GM13977 (cell line): ENCODE measurements at regions not wholly inside any gene's neighbourhood (a gene's known extent, or its start where the extent isn't known, plus 50 kb on each side); places are given as distances from the start of the nearest gene placed in this dataset.

Experiments
- DNase-seq: peaks from one replicate; pipeline ENCODE4 v3.0.0; 2012; ENCODE audit warnings: low spot score
- in situ Hi-C: fragments of 300-500 bp; cut with MboI; formaldehyde crosslinking; loops from one replicate; pipeline ENCODE4 v1.12.0; 2022; ENCODE audit warnings: low sequenced_read_pairs, low pct_unique_long_range_greater_than_20kb, mixed read lengths, inconsistent platforms; ENCODE audit not compliant: unreplicated experiment
- TF ChIP-seq, protein P1 (sequence below): IDR thresholded peaks from 2 replicates; pipeline ENCODE4 v1.5.1; 2012; ENCODE audit warnings: mild to moderate bottlenecking, control low read depth; ENCODE audit not compliant: insufficient read depth; ENCODE audit errors: extremely low read depth, missing control alignments

GRCh38 chr4:151908734-151909497, 148.1 kb upstream of the GATB start:
- TF ChIP-seq, protein P1, sequence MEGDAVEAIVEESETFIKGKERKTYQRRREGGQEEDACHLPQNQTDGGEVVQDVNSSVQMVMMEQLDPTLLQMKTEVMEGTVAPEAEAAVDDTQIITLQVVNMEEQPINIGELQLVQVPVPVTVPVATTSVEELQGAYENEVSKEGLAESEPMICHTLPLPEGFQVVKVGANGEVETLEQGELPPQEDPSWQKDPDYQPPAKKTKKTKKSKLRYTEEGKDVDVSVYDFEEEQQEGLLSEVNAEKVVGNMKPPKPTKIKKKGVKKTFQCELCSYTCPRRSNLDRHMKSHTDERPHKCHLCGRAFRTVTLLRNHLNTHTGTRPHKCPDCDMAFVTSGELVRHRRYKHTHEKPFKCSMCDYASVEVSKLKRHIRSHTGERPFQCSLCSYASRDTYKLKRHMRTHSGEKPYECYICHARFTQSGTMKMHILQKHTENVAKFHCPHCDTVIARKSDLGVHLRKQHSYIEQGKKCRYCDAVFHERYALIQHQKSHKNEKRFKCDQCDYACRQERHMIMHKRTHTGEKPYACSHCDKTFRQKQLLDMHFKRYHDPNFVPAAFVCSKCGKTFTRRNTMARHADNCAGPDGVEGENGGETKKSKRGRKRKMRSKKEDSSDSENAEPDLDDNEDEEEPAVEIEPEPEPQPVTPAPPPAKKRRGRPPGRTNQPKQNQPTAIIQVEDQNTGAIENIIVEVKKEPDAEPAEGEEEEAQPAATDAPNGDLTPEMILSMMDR = no peak
- DNase-seq = peak; percentile 18
- in situ Hi-C loops = no loop called here

GRCh38 chr4:151908201-151908600, 147.4 kb upstream of the GATB start:
- TF ChIP-seq, protein P1 = no peak
- in situ Hi-C loops = no loop called here

DNA sequence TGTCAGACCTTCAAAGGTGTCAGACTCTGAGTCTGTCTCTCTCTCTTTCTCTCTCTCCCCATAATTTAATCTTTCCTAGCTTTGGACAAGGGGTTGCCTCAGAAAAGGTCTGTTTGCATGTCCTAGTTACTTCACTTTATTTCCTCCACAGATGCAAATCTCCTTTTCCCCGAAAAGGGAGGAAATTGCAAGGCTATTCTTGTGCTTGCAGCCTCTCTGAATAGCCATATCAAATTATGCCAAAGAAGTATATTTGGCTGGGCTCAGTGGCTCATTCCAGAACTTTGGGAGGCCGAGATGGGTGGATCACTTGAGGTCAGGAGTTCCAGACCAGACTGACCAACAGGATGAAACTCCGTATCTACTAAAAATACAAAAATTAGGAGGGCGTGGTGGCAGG, 145.6 kb upstream of the GATB start:
- TF ChIP-seq, protein P1 = no peak
- DNase-seq = no peak
- in situ Hi-C loops = no loop called here

More at GRCh38 chr4:151908201-151908600, 147.4 kb upstream of the GATB start:
- DNase-seq = no peak

DNA sequence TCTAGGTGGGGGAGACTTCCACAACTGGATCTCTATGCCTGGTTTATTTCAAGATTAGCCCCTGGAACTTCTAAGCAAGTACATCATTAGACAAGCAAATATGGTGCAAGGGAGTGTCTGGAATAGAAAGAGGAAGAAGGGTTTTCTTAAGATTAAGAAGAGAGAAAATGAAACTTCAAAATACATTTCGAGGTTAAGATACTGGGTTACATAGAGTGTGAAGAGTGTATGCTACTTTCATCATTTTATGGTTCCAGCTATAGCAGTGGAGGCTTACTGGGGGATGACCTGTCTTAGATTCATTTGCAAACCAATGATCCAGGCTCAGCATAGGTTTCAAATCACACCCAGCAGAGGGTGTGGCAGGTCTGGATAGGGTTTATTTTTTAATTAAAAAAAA, 144.4 kb upstream of the GATB start:
- in situ Hi-C loops = no loop called here
- TF ChIP-seq, protein P1 = no peak
- DNase-seq = peak; percentile 43

DNA sequence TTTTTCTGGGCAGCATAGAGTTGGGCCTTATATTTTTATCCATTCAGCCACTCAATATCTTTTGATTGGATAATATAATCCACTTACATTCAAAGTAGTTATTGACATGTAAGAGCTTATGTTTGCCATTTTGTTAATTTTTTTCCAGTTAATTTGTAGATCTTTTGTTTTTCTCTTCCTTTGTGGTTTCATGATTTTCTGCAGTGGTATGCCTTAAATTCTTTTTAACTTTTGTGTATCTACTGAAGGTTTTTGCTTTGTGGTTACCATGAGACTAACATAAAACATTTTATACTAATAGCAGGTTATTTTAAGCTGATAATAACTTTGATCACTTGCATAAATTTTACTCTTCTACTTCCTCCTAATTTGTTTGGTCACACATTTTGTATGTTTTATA, 140.8 kb upstream of the GATB start:
- in situ Hi-C loops = no loop called here
- TF ChIP-seq, protein P1 = no peak
- no peak for DNase-seq

- in situ Hi-C loops = no loop called here
- TF ChIP-seq, protein P1 = no peak
- DNase-seq = no peak
These were observed 136.1 kb upstream of the GATB start for GRCh38 chr4:151896880-151897279.
